SU-DHL-6 (cell line): ENCODE measurements at regions not wholly inside any gene's neighbourhood (a gene's known extent, or its start where the extent isn't known, plus 50 kb on each side); places are given as distances from the start of the nearest gene placed in this dataset.

ENCODE experiments used
- EZH2phosphoT487 ChIP-seq: fragments of 200-600 bp; sonication (generic), shearing (Covaris generic); conservative IDR thresholded peaks from 2 replicates; pipeline ENCODE4 v1.6.1; 2018; ENCODE audit warnings: mild to moderate bottlenecking, antibody characterized with exemption, low read length, moderate library complexity, mixed read lengths
- TF ChIP-seq, protein P1 (sequence below): fragments of 200-600 bp; sonication (generic); IDR thresholded peaks from one replicate; pipeline ENCODE4 v1.5.1; 2017; ENCODE audit warnings: antibody characterized with exemption, mild to moderate bottlenecking, low read length, moderate library complexity; ENCODE audit not compliant: insufficient read depth, poor library complexity, severe bottlenecking

DNA sequence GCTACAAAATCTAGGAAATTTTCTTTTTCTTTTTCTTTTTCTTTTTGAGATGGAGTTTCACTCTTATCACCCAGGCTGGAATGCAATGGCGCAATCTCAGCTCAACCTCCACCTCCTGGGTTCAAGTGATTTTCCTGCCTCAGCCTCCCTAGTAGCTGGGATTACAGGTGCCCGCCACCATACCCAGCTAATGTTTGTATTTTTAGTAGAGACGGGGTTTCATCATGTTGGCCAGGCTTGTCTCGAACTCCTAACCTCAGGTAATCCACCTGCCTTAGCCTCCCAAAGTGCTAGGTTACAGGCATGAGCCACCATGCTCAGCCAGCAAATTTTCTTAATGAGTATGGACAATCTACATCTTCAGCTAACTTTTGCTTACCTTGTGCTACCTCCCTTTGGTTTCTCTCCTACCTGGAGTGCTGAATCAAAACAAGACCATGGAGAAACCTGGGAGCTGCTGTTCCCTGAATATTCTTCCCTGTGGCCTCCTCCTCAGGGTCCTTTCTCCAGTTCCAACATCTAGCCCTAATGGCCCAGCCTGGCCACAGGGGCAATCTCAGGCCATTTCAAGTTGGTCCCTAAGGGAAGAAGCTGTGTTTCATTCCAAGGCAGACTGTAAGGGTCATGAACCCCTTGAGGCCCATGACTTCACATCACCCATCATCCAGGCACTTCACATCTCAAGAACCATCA lies 74.6 kb upstream of the EGLN3 start:
- TF ChIP-seq, protein P1, sequence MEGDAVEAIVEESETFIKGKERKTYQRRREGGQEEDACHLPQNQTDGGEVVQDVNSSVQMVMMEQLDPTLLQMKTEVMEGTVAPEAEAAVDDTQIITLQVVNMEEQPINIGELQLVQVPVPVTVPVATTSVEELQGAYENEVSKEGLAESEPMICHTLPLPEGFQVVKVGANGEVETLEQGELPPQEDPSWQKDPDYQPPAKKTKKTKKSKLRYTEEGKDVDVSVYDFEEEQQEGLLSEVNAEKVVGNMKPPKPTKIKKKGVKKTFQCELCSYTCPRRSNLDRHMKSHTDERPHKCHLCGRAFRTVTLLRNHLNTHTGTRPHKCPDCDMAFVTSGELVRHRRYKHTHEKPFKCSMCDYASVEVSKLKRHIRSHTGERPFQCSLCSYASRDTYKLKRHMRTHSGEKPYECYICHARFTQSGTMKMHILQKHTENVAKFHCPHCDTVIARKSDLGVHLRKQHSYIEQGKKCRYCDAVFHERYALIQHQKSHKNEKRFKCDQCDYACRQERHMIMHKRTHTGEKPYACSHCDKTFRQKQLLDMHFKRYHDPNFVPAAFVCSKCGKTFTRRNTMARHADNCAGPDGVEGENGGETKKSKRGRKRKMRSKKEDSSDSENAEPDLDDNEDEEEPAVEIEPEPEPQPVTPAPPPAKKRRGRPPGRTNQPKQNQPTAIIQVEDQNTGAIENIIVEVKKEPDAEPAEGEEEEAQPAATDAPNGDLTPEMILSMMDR: no peak
- no peak for TF ChIP-seq EZH2phosphoT487
